ENCODE measurements at regions not wholly inside any gene's neighbourhood (a gene's known extent, or its start where the extent isn't known, plus 50 kb on each side); places are given as distances from the start of the nearest gene placed in this dataset.

GRCh38 chr14:97274626-97275025, 477.4 kb downstream of the VRK1 start:
- no peak for DNase-seq (ENCODE audit: low spot score)
- in situ Hi-C loops (cut with HindIII; ENCODE audit: extremely low pct_ligation_motif_present, low pct_unique_long_range_greater_than_20kb) (no loop called here), intact Hi-C loops (cut with micrococcal nuclease; ENCODE audit: unreplicated experiment) (no loop called here)
- H3K9ac ChIP-seq (ENCODE audit: insufficient read depth, low read depth, low read length): no peak overlapping the region
- TF ChIP-seq SNAPC5 (CRISPR knock-in tag; IDR thresholded peaks at IDR 0.05; ENCODE audit: borderline replicate concordance): no peak
- no peak for TF ChIP-seq FOXK2 (IDR thresholded peaks at IDR 0.05)
- TF ChIP-seq ISL2 (CRISPR knock-in tag; IDR thresholded peaks at IDR 0.05): no peak
- TF ChIP-seq ZNF263 (CRISPR knock-in tag; IDR thresholded peaks at IDR 0.05): no peak
- no peak for TF ChIP-seq ZNF883 (CRISPR knock-in tag; IDR thresholded peaks at IDR 0.05; ENCODE audit: not compliant biosample characterization)
- TF ChIP-seq TCF12 (IDR thresholded peaks at IDR 0.05): no peak
- no peak for TF ChIP-seq TCF12 (CRISPR knock-in tag; IDR thresholded peaks at IDR 0.05)
- no peak for TF ChIP-seq ZFP41 (CRISPR knock-in tag; IDR thresholded peaks at IDR 0.05; ENCODE audit: borderline replicate concordance)
- no TSS peak for BruUV-seq (replicated peaks)
- H2AFZ ChIP-seq (ENCODE audit: low read length): no peak overlapping the region
- H3K4me2 ChIP-seq (ENCODE audit: low read depth, low read length): no peak overlapping the region
- no peaks in the 10 kb centered on the region for H3K4me1 ChIP-seq (ENCODE audit: insufficient read depth, low read length)
- no peaks in the 10 kb centered on the region for H3K9me3 ChIP-seq (ENCODE audit: low read length)
- ChIA-PET POLR2A (no interaction called here), CTCF (ENCODE audit: low intra/inter-chr PET ratio, low total read pairs) (no interaction called here)
- no peak for FAIRE-seq
- no peaks in the 10 kb centered on the region for H3K36me3 ChIP-seq (replicated peaks in 1 of 2; ENCODE audit: control insufficient read depth in 1 of 2, insufficient read depth in 2 of 2, low read length in 2 of 2)
- H3K79me2 ChIP-seq (ENCODE audit: insufficient read depth, low read length): no peaks in the 10 kb centered on the region
- H3K4me3 ChIP-seq (replicated peaks in 1 of 3; ENCODE audit: insufficient read depth in 1 of 3, low read depth in 2 of 3, low read length in 3 of 3): no peak overlapping the region
- WGBS (ENCODE audit: low lambda C conversion rate): 58% methylated on average over 8 of the region's 8 CpGs
- H3K27me3 ChIP-seq (ENCODE audit: control insufficient read depth in 1 of 2, insufficient read depth in 2 of 2, low read length in 2 of 2): no peaks in the 10 kb centered on the region
- H4K20me1 ChIP-seq (ENCODE audit: insufficient read depth, low read length): no peaks in the 10 kb centered on the region
- H3K27ac ChIP-seq (ENCODE audit: extremely low read length, insufficient read depth, low read length): no peak overlapping the region
- ATAC-seq: no peak

- no peak overlapping the region for H2AFZ ChIP-seq (ENCODE audit: low read length)
- no TSS peak for BruUV-seq (replicated peaks)
- 36% methylated on average over 3 of the region's 3 CpGs for WGBS (ENCODE audit: low lambda C conversion rate)
- no peaks in the 10 kb centered on the region for H3K36me3 ChIP-seq (replicated peaks in 1 of 2; ENCODE audit: control insufficient read depth in 1 of 2, insufficient read depth in 2 of 2, low read length in 2 of 2)
- ChIA-PET POLR2A (no interaction called here), CTCF (ENCODE audit: low intra/inter-chr PET ratio, low total read pairs) (no interaction called here)
- no peak overlapping the region for H3K9ac ChIP-seq (ENCODE audit: insufficient read depth, low read depth, low read length)
- intact Hi-C loops (cut with micrococcal nuclease; ENCODE audit: unreplicated experiment) (no loop called here), in situ Hi-C loops (cut with HindIII; ENCODE audit: extremely low pct_ligation_motif_present, low pct_unique_long_range_greater_than_20kb) (no loop called here)
- no peaks in the 10 kb centered on the region for H3K9me3 ChIP-seq (ENCODE audit: low read length)
- no peaks in the 10 kb centered on the region for H3K27me3 ChIP-seq (ENCODE audit: control insufficient read depth in 1 of 2, insufficient read depth in 2 of 2, low read length in 2 of 2)
- DNase-seq (ENCODE audit: low spot score) (no peak), ATAC-seq (no peak), FAIRE-seq (no peak)
- H3K4me1 ChIP-seq (ENCODE audit: insufficient read depth, low read length): no peaks in the 10 kb centered on the region
- no peaks in the 10 kb centered on the region for H3K79me2 ChIP-seq (ENCODE audit: insufficient read depth, low read length)
- H3K27ac ChIP-seq (ENCODE audit: extremely low read length, insufficient read depth, low read length): no peak overlapping the region
- no peak overlapping the region for H3K4me3 ChIP-seq (replicated peaks in 1 of 3; ENCODE audit: insufficient read depth in 1 of 3, low read depth in 2 of 3, low read length in 3 of 3)
- H3K4me2 ChIP-seq (ENCODE audit: low read depth, low read length): no peak overlapping the region
- no peaks in the 10 kb centered on the region for H4K20me1 ChIP-seq (ENCODE audit: insufficient read depth, low read length)
- no peak for TF ChIP-seq ZNF83 (CRISPR knock-in tag; IDR thresholded peaks at IDR 0.05; ENCODE audit: borderline replicate concordance)
- TF ChIP-seq, protein P1, sequence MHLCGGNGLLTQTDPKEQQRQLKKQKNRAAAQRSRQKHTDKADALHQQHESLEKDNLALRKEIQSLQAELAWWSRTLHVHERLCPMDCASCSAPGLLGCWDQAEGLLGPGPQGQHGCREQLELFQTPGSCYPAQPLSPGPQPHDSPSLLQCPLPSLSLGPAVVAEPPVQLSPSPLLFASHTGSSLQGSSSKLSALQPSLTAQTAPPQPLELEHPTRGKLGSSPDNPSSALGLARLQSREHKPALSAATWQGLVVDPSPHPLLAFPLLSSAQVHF (CRISPR knock-in tag; IDR thresholded peaks at IDR 0.05): no peak
- TF ChIP-seq ZNF614 (CRISPR knock-in tag; IDR thresholded peaks at IDR 0.05; ENCODE audit: borderline replicate concordance): no peak
- TF ChIP-seq ESRRA (CRISPR knock-in tag; IDR thresholded peaks at IDR 0.05; ENCODE audit: low read depth): no peak
- TF ChIP-seq GTF2F1 (IDR thresholded peaks at IDR 0.05; ENCODE audit: low read length): no peak
- TF ChIP-seq PLRG1 (conservative IDR thresholded peaks at IDR 0.05): no peak
- TF ChIP-seq, protein P2, sequence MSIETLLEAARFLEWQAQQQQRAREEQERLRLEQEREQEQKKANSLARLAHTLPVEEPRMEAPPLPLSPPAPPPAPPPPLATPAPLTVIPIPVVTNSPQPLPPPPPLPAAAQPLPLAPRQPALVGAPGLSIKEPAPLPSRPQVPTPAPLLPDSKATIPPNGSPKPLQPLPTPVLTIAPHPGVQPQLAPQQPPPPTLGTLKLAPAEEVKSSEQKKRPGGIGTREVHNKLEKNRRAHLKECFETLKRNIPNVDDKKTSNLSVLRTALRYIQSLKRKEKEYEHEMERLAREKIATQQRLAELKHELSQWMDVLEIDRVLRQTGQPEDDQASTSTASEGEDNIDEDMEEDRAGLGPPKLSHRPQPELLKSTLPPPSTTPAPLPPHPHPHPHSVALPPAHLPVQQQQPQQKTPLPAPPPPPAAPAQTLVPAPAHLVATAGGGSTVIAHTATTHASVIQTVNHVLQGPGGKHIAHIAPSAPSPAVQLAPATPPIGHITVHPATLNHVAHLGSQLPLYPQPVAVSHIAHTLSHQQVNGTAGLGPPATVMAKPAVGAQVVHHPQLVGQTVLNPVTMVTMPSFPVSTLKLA (IDR thresholded peaks at IDR 0.05): no peak
- TF ChIP-seq FOXJ3 (CRISPR knock-in tag; IDR thresholded peaks at IDR 0.05; ENCODE audit: borderline replicate concordance): no peak
- TF ChIP-seq, protein P3, sequence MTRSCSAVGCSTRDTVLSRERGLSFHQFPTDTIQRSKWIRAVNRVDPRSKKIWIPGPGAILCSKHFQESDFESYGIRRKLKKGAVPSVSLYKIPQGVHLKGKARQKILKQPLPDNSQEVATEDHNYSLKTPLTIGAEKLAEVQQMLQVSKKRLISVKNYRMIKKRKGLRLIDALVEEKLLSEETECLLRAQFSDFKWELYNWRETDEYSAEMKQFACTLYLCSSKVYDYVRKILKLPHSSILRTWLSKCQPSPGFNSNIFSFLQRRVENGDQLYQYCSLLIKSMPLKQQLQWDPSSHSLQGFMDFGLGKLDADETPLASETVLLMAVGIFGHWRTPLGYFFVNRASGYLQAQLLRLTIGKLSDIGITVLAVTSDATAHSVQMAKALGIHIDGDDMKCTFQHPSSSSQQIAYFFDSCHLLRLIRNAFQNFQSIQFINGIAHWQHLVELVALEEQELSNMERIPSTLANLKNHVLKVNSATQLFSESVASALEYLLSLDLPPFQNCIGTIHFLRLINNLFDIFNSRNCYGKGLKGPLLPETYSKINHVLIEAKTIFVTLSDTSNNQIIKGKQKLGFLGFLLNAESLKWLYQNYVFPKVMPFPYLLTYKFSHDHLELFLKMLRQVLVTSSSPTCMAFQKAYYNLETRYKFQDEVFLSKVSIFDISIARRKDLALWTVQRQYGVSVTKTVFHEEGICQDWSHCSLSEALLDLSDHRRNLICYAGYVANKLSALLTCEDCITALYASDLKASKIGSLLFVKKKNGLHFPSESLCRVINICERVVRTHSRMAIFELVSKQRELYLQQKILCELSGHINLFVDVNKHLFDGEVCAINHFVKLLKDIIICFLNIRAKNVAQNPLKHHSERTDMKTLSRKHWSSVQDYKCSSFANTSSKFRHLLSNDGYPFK (CRISPR knock-in tag; IDR thresholded peaks at IDR 0.05; ENCODE audit: borderline replicate concordance): no peak
These were observed 478.1 kb downstream of the VRK1 start for GRCh38 chr14:97275276-97275675.

Data from HepG2 (cell line).